Erythroblast (primary cell): ENCODE measurements at regions not wholly inside any gene's neighbourhood (a gene's known extent, or its start where the extent isn't known, plus 50 kb on each side); places are given as distances from the start of the nearest gene placed in this dataset.
"Not testable (repeated sequence)": the region's sequence is repeated elsewhere in the genome, so short reads cannot be mapped to it uniquely, and the experiment has no call there.

Source experiments
- GATA1 ChIP-seq: IDR thresholded peaks from 2 replicates; pipeline ENCODE4 v1.6.1; 2011; ENCODE audit warnings: low read depth, mild to moderate bottlenecking, control low read depth, low read length, moderate library complexity
- POLR2A ChIP-seq: IDR thresholded peaks from 2 replicates; pipeline ENCODE4 v1.6.1; 2011; ENCODE audit warnings: mild to moderate bottlenecking, low read length

GRCh38 chr5:130294798-130295197 is 390.5 kb downstream of the CHSY3 start:
- TF ChIP-seq POLR2A, GATA1: not testable (repeated sequence)
